Thyroid gland (tissue), 4 donors: ENCODE measurements at regions not wholly inside any gene's neighbourhood (a gene's known extent, or its start where the extent isn't known, plus 50 kb on each side); places are given as distances from the start of the nearest gene placed in this dataset.

ENCODE experiments used
- CTCF ChIP-seq, 6 experiments: fragments of 200-600 bp in 3 of 6; fragments of 450-650 bp in 3 of 6; sonication (generic) in 3 of 6; IDR thresholded peaks; one replicate each; pipeline ENCODE4 v1.5.1; 2016 to 2019; ENCODE audit warnings: antibody characterized with exemption in 6 of 6, mild to moderate bottlenecking in 2 of 6, inconsistent platforms in 1 of 6, moderate library complexity in 1 of 6
- POLR2A ChIP-seq, 2 donors: fragments of 450-650 bp; IDR thresholded peaks; one replicate each; pipeline ENCODE4 v1.6.1; 2017; ENCODE audit warnings: antibody characterized with exemption in 2 of 2, mild to moderate bottlenecking in 2 of 2, moderate library complexity in 1 of 2

GRCh38 chr3:28122227-28122626, 119.2 kb upstream of the CMC1 start:
- TF ChIP-seq CTCF (IDR thresholded peaks at IDR 0.05) (no peak), POLR2A (IDR thresholded peaks at IDR 0.05) (no peak)
